ENCODE measurements at regions not wholly inside any gene's neighbourhood (a gene's known extent, or its start where the extent isn't known, plus 50 kb on each side); places are given as distances from the start of the nearest gene placed in this dataset.

DNA sequence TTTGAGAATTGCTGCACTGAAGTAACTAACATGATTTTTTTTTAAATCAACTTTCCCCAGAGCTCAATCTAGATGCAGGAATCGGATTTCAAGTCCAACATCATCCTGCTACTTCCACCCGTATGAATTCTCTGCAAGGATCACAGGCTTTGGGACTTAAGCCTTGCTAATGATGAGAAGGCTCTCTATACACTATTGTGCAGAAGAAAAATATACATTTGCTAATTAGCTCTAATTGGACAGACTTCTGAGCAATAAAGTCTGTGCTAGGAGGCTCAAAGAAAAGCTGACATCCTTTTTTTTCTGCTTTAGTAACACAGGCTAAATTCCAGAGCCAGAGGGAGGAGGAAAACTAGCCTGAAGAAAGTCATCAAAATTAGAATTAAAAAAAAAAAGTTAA is 433.6 kb downstream of the PMP22 start:
- Mint-ChIP-seq H3K4me1 (ENCODE audit: unreplicated experiment) (peaks cover 16% of the 10 kb centered on the region), H3K9me3 (peaks cover 9% of the 10 kb centered on the region), H3K27me3 (peaks cover 18% of the 10 kb centered on the region), H3K4me3 (no peak overlapping the region), H3K27ac (no peak overlapping the region), H3K36me3 (no peaks in the 10 kb centered on the region)
- TF ChIP-seq, protein P1, sequence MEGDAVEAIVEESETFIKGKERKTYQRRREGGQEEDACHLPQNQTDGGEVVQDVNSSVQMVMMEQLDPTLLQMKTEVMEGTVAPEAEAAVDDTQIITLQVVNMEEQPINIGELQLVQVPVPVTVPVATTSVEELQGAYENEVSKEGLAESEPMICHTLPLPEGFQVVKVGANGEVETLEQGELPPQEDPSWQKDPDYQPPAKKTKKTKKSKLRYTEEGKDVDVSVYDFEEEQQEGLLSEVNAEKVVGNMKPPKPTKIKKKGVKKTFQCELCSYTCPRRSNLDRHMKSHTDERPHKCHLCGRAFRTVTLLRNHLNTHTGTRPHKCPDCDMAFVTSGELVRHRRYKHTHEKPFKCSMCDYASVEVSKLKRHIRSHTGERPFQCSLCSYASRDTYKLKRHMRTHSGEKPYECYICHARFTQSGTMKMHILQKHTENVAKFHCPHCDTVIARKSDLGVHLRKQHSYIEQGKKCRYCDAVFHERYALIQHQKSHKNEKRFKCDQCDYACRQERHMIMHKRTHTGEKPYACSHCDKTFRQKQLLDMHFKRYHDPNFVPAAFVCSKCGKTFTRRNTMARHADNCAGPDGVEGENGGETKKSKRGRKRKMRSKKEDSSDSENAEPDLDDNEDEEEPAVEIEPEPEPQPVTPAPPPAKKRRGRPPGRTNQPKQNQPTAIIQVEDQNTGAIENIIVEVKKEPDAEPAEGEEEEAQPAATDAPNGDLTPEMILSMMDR (conservative IDR thresholded peaks at IDR 0.05): no peak
- no peak for DNase-seq (ENCODE audit: extremely low spot score, unreplicated experiment)

DNA sequence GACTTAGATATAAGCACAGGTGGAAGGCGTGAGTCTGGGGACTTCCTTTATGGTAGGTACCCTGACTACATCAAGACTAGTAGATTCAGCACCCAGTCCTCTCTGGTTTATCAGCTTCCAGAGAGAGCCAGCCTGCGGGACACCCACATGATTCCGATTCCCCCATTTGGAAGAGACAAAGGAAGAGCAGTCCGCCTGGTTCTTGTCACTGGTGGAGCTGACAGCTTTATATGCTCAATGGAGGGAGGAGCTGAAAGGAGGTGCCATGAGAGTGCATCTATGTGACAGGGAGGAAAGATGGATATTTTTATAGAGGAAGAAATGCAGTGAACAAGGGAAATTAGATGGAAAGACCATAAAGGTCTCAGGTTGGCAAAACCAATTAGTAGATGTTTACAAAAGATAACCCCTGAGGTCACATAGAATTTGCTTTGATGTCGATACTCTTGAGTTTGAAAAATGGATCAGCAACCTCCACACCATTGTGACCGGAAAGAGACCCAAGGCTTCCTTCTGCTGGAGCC is 437.7 kb downstream of the PMP22 start:
- no peak overlapping the region for H3K4me3 Mint-ChIP-seq
- TF ChIP-seq, protein P1 (conservative IDR thresholded peaks at IDR 0.05): no peak
- no peak overlapping the region for H3K27ac Mint-ChIP-seq
- no peaks in the 10 kb centered on the region for H3K9me3 Mint-ChIP-seq
- H3K27me3 Mint-ChIP-seq: peaks cover 14% of the 10 kb centered on the region
- no peak for DNase-seq (ENCODE audit: extremely low spot score, unreplicated experiment)
- peaks cover 13% of the 10 kb centered on the region for H3K4me1 Mint-ChIP-seq (ENCODE audit: unreplicated experiment)
- H3K36me3 Mint-ChIP-seq: no peaks in the 10 kb centered on the region

DNA sequence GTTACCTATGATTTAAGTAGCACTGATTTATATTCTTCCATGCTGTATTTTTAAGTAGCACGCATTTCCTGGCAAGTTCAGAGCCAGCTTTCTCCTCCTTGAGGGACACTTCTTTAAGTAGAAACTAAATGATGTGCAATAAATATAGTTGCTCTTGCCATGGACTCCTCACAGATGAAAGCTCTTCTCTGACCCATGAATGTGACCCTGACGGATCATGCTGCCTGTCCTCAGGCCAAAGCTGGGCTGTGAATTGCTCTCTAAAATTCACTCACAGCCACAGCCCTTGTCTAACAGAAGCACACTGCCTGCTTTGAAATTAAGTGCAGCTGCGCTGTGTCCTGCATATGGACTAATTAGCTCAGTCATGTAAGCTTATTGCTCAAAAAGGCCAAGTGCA is 438.8 kb downstream of the PMP22 start:
- Mint-ChIP-seq H3K27ac (no peak overlapping the region), H3K27me3 (peaks cover 14% of the 10 kb centered on the region), H3K4me3 (no peak overlapping the region), H3K36me3 (no peaks in the 10 kb centered on the region), H3K4me1 (ENCODE audit: unreplicated experiment) (peaks cover 13% of the 10 kb centered on the region), H3K9me3 (no peaks in the 10 kb centered on the region)
- TF ChIP-seq, protein P1 (conservative IDR thresholded peaks at IDR 0.05): no peak
- DNase-seq (ENCODE audit: extremely low spot score, unreplicated experiment): no peak

DNA sequence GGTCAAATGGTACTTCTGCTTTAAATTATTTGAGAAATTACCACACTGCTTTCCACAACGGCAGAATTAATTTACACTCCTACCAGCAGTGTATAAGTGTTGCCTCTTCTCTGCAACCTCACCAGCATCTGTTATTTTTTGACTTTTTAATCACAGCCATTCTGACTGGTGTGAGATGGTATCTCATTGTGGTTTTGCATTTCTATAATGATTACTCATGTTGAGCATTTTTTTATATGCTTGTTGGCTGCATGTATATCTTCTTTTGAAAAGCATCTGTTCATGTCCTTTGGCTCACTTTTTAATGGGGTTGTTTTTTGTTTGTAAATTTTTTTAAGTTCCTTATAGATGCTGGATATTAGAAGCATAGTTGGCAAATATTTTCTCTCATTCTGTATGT is 446.7 kb downstream of the PMP22 start:
- Mint-ChIP-seq H3K36me3 (no peaks in the 10 kb centered on the region), H3K4me3 (no peak overlapping the region), H3K27ac (no peak overlapping the region), H3K27me3 (peaks cover 9% of the 10 kb centered on the region), H3K9me3 (no peaks in the 10 kb centered on the region), H3K4me1 (ENCODE audit: unreplicated experiment) (no peaks in the 10 kb centered on the region)
- no peak for DNase-seq (ENCODE audit: extremely low spot score, unreplicated experiment)
- TF ChIP-seq, protein P1 (conservative IDR thresholded peaks at IDR 0.05): no peak

DNA sequence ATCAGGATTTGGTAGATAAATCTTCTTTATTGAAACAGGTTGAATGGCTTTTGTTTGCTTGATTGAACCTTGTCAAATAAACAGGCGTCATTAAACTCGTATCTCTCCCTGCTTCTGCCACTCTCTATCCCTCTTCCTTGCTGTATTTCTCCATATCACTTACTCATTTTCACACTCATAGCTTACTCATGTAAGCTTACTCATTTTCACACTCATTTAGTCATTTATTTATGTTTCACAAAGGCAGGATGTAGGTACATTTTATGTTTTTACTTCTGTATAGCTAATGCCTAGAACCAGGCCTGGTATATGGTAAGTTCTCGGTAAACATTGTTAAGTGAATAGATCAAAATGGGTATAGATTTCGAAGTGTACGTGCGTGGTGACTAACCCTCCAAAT is 450.0 kb downstream of the PMP22 start:
- Mint-ChIP-seq H3K36me3 (no peaks in the 10 kb centered on the region), H3K4me3 (no peak overlapping the region), H3K27ac (no peak overlapping the region), H3K9me3 (no peaks in the 10 kb centered on the region), H3K4me1 (ENCODE audit: unreplicated experiment) (no peaks in the 10 kb centered on the region), H3K27me3 (peaks cover 11% of the 10 kb centered on the region)
- DNase-seq (ENCODE audit: extremely low spot score, unreplicated experiment): no peak
- TF ChIP-seq, protein P1 (conservative IDR thresholded peaks at IDR 0.05): no peak

All from type B pancreatic cell (in vitro differentiated cells).